ENCODE measurements at regions not wholly inside any gene's neighbourhood (a gene's known extent, or its start where the extent isn't known, plus 50 kb on each side); places are given as distances from the start of the nearest gene placed in this dataset.

DNA sequence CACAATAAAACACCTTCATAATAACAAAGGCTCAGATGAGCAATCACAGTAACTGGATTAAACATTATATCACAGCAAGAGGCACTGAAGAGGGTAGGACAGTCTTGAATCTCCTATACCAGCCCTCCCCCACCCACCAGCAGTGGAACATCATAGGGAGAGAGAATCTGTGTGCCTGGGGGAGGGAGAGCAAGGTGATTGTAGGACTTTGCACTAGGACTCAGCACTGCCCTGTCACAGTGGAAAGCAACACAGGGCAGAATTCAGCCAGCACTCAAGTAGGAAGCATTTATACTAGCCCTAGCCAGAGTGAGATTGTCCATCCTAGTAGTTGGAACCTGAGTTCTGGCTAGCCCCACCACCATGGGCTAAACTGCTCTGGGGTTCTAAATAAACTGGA, 400.2 kb downstream of the HAO1 start:
- Histone ChIP-seq H3K4me3 (no peak overlapping the region), H3K9me3 (replicated peaks) (peaks cover under 1% of the 10 kb centered on the region)
- TF ChIP-seq, protein P1, sequence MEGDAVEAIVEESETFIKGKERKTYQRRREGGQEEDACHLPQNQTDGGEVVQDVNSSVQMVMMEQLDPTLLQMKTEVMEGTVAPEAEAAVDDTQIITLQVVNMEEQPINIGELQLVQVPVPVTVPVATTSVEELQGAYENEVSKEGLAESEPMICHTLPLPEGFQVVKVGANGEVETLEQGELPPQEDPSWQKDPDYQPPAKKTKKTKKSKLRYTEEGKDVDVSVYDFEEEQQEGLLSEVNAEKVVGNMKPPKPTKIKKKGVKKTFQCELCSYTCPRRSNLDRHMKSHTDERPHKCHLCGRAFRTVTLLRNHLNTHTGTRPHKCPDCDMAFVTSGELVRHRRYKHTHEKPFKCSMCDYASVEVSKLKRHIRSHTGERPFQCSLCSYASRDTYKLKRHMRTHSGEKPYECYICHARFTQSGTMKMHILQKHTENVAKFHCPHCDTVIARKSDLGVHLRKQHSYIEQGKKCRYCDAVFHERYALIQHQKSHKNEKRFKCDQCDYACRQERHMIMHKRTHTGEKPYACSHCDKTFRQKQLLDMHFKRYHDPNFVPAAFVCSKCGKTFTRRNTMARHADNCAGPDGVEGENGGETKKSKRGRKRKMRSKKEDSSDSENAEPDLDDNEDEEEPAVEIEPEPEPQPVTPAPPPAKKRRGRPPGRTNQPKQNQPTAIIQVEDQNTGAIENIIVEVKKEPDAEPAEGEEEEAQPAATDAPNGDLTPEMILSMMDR (IDR thresholded peaks at IDR 0.05; ENCODE audit: borderline replicate concordance), result no peak

DNA sequence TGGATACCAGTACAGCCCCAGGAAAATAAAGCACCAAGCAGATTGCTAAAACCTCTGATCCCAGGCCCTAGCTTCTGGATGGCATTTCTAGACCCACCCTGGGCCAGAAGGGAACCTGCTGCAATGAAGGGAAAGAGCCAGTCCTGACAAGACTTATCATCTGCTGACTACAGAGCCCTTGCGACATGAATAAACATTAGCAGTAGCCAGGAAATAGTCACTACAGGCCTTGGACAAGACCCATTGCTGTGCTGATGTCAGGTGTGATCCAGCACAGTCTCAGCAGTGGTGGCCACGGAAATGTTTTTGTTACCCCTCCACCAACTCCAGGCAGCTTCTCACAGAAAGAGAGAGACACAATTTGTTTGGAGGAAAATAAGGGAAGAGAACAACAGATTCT, 399.3 kb downstream of the HAO1 start:
- DNase-seq, result no peak
- intact Hi-C loops (cut with micrococcal nuclease), result no loop called here
- Histone ChIP-seq H3K9me3 (replicated peaks) (peaks cover 10% of the 10 kb centered on the region), H3K36me3 (no peaks in the 10 kb centered on the region), H3K4me3 (no peak overlapping the region), H3K27me3 (ENCODE audit: low read depth) (no peaks in the 10 kb centered on the region), H3K27ac (replicated peaks) (no peak overlapping the region), H3K4me1 (no peaks in the 10 kb centered on the region)
- TF ChIP-seq, protein P1 (IDR thresholded peaks at IDR 0.05; ENCODE audit: borderline replicate concordance), result no peak

More for the DNA sequence above, 400.2 kb downstream of the HAO1 start:
- intact Hi-C loops (cut with micrococcal nuclease), result no loop called here
- no peaks in the 10 kb centered on the region for H3K4me1 ChIP-seq
- DNase-seq, result no peak
- no peaks in the 10 kb centered on the region for H3K36me3 ChIP-seq
- H3K27ac ChIP-seq (replicated peaks), result no peak overlapping the region
- H3K27me3 ChIP-seq (ENCODE audit: low read depth), result no peaks in the 10 kb centered on the region

DNA sequence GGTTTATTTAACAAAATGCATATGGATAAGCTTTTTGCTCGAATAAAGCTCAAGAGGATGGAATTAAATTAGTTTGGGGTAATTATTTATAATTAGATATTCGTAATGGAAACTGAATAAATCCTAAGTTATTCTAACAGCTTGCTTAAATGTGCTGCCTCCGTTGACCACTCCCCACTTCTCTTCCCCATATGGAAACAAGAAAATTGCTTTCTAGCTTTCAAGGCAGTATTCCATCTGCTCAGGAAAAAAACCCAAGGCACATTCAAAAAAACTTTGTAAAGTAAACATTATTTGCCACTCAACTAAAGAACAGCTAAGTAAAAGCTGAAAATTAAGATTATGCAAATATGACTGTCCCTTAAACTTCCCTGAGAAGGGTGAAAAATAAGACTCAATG, 369.2 kb downstream of the HAO1 start:
- Histone ChIP-seq H3K4me3 (no peak overlapping the region), H3K4me1 (no peaks in the 10 kb centered on the region), H3K9me3 (replicated peaks) (peaks cover 7% of the 10 kb centered on the region), H3K27me3 (ENCODE audit: low read depth) (no peaks in the 10 kb centered on the region), H3K36me3 (no peaks in the 10 kb centered on the region), H3K27ac (replicated peaks) (no peak overlapping the region)
- intact Hi-C loops (cut with micrococcal nuclease), result no loop called here
- no peak for DNase-seq
- TF ChIP-seq, protein P1 (IDR thresholded peaks at IDR 0.05; ENCODE audit: borderline replicate concordance), result no peak

DNA sequence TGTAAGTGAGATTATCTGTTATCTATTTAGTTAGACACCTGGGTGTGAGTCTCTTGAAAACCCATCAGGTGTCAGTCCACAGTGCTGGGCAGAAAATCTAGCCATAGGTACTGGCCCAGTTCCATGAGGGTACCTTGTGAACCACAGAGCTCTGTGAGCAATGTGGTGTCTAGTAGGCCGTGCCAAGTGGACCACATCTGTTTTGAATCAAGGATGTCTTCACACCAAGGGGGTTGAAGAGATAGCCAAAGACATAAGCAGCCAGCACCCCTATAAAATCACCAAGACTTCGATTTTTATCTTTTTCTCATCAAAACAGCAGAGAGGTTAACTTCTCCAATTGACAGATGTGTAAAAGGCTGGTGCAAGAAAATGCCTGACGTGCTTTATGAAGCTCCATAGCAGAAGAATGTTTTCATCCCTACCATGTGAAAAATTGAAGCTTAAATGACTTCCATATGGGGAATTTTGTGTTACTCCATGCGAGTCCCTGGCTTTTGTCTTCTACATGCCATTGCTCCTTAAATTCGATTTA, 368.7 kb downstream of the HAO1 start:
- Histone ChIP-seq H3K36me3 (no peaks in the 10 kb centered on the region), H3K4me3 (no peak overlapping the region), H3K9me3 (replicated peaks) (peaks cover 7% of the 10 kb centered on the region), H3K4me1 (no peaks in the 10 kb centered on the region), H3K27me3 (ENCODE audit: low read depth) (no peaks in the 10 kb centered on the region), H3K27ac (replicated peaks) (no peak overlapping the region)
- TF ChIP-seq, protein P1 (IDR thresholded peaks at IDR 0.05; ENCODE audit: borderline replicate concordance), result no peak
- no peak for DNase-seq
- intact Hi-C loops (cut with micrococcal nuclease), result no loop called here

DNA sequence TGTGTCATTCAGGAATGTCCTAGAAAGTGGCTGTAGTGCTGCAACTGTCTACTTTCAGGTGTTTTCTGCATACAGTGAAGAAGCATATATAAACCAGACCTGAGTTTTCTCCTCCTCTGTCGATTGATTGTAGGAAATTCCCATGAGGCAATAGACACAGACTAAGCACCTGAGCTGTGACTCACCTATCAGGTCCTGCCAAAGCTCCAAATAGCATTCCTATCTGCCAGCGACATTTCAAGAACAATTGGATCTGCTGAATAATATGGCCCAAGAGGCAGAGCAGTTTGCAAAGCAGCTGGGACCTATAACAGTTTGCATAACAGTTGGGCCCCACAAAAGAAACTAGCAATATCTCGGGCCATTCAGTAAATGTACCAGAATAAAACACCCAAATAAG, 360.4 kb downstream of the HAO1 start:
- no peaks in the 10 kb centered on the region for H3K4me1 ChIP-seq
- TF ChIP-seq, protein P1 (IDR thresholded peaks at IDR 0.05; ENCODE audit: borderline replicate concordance), result no peak
- peaks cover 7% of the 10 kb centered on the region for H3K9me3 ChIP-seq (replicated peaks)
- no peak overlapping the region for H3K27ac ChIP-seq (replicated peaks)
- H3K4me3 ChIP-seq, result no peak overlapping the region
- no peaks in the 10 kb centered on the region for H3K27me3 ChIP-seq (ENCODE audit: low read depth)
- no peaks in the 10 kb centered on the region for H3K36me3 ChIP-seq
- intact Hi-C loops (cut with micrococcal nuclease), result no loop called here
- no peak for DNase-seq
